ENCODE measurements at regions not wholly inside any gene's neighbourhood (a gene's known extent, or its start where the extent isn't known, plus 50 kb on each side); places are given as distances from the start of the nearest gene placed in this dataset.

GRCh38 chr5:159786901-159787691 is 129.2 kb upstream of the ADRA1B start:
- no peaks in the 10 kb centered on the region for H3K27me3 ChIP-seq (ENCODE audit: insufficient read depth, poor library complexity, severe bottlenecking)
- no peak overlapping the region for H3K4me3 ChIP-seq (replicated peaks; ENCODE audit: insufficient read depth, low read length)
- no peak for TF ChIP-seq SPI1 (IDR thresholded peaks at IDR 0.05; ENCODE audit: borderline replicate concordance, low read depth)
- TF ChIP-seq, protein P1, sequence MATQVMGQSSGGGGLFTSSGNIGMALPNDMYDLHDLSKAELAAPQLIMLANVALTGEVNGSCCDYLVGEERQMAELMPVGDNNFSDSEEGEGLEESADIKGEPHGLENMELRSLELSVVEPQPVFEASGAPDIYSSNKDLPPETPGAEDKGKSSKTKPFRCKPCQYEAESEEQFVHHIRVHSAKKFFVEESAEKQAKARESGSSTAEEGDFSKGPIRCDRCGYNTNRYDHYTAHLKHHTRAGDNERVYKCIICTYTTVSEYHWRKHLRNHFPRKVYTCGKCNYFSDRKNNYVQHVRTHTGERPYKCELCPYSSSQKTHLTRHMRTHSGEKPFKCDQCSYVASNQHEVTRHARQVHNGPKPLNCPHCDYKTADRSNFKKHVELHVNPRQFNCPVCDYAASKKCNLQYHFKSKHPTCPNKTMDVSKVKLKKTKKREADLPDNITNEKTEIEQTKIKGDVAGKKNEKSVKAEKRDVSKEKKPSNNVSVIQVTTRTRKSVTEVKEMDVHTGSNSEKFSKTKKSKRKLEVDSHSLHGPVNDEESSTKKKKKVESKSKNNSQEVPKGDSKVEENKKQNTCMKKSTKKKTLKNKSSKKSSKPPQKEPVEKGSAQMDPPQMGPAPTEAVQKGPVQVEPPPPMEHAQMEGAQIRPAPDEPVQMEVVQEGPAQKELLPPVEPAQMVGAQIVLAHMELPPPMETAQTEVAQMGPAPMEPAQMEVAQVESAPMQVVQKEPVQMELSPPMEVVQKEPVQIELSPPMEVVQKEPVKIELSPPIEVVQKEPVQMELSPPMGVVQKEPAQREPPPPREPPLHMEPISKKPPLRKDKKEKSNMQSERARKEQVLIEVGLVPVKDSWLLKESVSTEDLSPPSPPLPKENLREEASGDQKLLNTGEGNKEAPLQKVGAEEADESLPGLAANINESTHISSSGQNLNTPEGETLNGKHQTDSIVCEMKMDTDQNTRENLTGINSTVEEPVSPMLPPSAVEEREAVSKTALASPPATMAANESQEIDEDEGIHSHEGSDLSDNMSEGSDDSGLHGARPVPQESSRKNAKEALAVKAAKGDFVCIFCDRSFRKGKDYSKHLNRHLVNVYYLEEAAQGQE (IDR thresholded peaks at IDR 0.05; ENCODE audit: insufficient replicate concordance, low read depth), result no peak
- no peak for TF ChIP-seq POLR2AphosphoS5 (IDR thresholded peaks at IDR 0.05; ENCODE audit: low read depth)
- TF ChIP-seq, protein P2, sequence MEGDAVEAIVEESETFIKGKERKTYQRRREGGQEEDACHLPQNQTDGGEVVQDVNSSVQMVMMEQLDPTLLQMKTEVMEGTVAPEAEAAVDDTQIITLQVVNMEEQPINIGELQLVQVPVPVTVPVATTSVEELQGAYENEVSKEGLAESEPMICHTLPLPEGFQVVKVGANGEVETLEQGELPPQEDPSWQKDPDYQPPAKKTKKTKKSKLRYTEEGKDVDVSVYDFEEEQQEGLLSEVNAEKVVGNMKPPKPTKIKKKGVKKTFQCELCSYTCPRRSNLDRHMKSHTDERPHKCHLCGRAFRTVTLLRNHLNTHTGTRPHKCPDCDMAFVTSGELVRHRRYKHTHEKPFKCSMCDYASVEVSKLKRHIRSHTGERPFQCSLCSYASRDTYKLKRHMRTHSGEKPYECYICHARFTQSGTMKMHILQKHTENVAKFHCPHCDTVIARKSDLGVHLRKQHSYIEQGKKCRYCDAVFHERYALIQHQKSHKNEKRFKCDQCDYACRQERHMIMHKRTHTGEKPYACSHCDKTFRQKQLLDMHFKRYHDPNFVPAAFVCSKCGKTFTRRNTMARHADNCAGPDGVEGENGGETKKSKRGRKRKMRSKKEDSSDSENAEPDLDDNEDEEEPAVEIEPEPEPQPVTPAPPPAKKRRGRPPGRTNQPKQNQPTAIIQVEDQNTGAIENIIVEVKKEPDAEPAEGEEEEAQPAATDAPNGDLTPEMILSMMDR (IDR thresholded peaks at IDR 0.05; ENCODE audit: insufficient read depth, low read length), result no peak
- TF ChIP-seq GABPA (IDR thresholded peaks at IDR 0.05; ENCODE audit: low read depth), result no peak
- no peak overlapping the region for H3K27ac ChIP-seq (replicated peaks)
- no peak for DNase-seq (ENCODE audit: low read depth in 1 of 2, low spot score in 1 of 2)

- no peak for DNase-seq (ENCODE audit: low read depth in 1 of 2, low spot score in 1 of 2)
- Histone ChIP-seq H3K27me3 (ENCODE audit: insufficient read depth, poor library complexity, severe bottlenecking) (no peaks in the 10 kb centered on the region), H3K27ac (replicated peaks) (no peak overlapping the region), H3K4me3 (replicated peaks; ENCODE audit: insufficient read depth, low read length) (no peak overlapping the region)
- TF ChIP-seq SPI1 (IDR thresholded peaks at IDR 0.05; ENCODE audit: borderline replicate concordance, low read depth) (no peak), POLR2AphosphoS5 (IDR thresholded peaks at IDR 0.05; ENCODE audit: low read depth) (no peak), GABPA (IDR thresholded peaks at IDR 0.05; ENCODE audit: low read depth) (no peak)
- TF ChIP-seq, protein P2 (IDR thresholded peaks at IDR 0.05; ENCODE audit: insufficient read depth, low read length), result no peak
- TF ChIP-seq, protein P1 (IDR thresholded peaks at IDR 0.05; ENCODE audit: insufficient replicate concordance, low read depth), result no peak
Observed at GRCh38 chr5:159787837-159788236, 128.4 kb upstream of the ADRA1B start.

DNA sequence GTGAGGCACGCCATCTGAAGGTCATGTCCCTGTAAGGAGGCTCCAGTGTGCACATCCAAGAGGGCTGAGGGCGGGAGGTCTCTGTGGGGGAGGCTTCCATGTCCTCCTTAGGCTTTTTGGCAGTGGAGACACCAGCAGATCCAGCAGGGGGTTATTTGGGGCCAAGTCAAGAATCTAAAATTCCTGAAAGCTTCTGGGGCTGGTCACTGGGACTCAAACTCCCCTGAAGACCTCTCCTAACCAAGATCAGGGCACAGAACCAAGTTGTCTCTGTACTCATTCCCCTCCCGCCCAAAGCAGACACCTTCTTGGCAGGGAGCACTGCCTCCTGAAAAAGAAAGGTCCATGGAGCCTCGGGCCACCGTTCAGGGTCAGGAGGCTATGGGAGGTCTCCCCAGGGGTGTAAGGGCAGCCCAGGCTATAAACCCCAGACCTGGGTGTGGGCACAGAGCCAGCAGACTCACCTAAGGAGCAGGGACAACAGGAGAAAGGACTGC is 127.4 kb upstream of the ADRA1B start:
- no peak for DNase-seq (ENCODE audit: low read depth in 1 of 2, low spot score in 1 of 2)
- TF ChIP-seq, protein P2 (IDR thresholded peaks at IDR 0.05; ENCODE audit: insufficient read depth, low read length), result no peak
- TF ChIP-seq SPI1 (IDR thresholded peaks at IDR 0.05; ENCODE audit: borderline replicate concordance, low read depth) (no peak), GABPA (IDR thresholded peaks at IDR 0.05; ENCODE audit: low read depth) (no peak), POLR2AphosphoS5 (IDR thresholded peaks at IDR 0.05; ENCODE audit: low read depth) (no peak)
- TF ChIP-seq, protein P1 (IDR thresholded peaks at IDR 0.05; ENCODE audit: insufficient replicate concordance, low read depth), result no peak
- H3K27me3 ChIP-seq (ENCODE audit: insufficient read depth, poor library complexity, severe bottlenecking), result no peaks in the 10 kb centered on the region
- no peak overlapping the region for H3K4me3 ChIP-seq (replicated peaks; ENCODE audit: insufficient read depth, low read length)
- no peak overlapping the region for H3K27ac ChIP-seq (replicated peaks)
